ENCODE measurements at regions not wholly inside any gene's neighbourhood (a gene's known extent, or its start where the extent isn't known, plus 50 kb on each side); places are given as distances from the start of the nearest gene placed in this dataset.

DNA sequence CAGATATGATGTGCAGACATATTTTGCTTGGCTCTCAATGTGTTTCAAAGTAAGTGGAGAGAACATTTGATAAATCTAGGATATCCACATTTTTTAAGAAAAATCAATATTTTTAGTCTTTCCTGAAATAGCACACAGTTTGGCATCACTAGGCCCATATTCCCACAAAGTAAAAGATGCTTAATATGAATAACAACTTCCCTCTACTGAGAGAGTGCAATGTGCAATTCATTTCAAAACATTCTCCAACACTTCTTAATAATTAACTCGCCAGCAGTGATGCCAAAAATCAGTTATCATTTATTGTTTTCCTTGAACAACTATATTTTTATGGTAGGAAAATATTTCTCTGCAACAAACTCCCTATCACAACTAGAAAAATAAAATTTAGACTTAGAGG is 800.2 kb upstream of the MBL2 start:
- TF ChIP-seq CTCF (IDR thresholded peaks at IDR 0.05): no peak
- DNase-seq (no peak), ATAC-seq (ENCODE audit: low read depth) (no peak)
- intact Hi-C loops (cut with micrococcal nuclease): no loop called here
- no peaks in the 10 kb centered on the region for H3K4me1 Mint-ChIP-seq
- POLR2A ChIA-PET: no interaction called here
- no peaks in the 10 kb centered on the region for H3K9me3 Mint-ChIP-seq
- H3K27me3 Mint-ChIP-seq: no peaks in the 10 kb centered on the region
- H3K36me3 Mint-ChIP-seq (ENCODE audit: low read depth): no peaks in the 10 kb centered on the region
- CTCF ChIA-PET: no interaction called here
- H3K4me3 Mint-ChIP-seq: no peak overlapping the region
- no peak overlapping the region for H3K27ac Mint-ChIP-seq

DNA sequence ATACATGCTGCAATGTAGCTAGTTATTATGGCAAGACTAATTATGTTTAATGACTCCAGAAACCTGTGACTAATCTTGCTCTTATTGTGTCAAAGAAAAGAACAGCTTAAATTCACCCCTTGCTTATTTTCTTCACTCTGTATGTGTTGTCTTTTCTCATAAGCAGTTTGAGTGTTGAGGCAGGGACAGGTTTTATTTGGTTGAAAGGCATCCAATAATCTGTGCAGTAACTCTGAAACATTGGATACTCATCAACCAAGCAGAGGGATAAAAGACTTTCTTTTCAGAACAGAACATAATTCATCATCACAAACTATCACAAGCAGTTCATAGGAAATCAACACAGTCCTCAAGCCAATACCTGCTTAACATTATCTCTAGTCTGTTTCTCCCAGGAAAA is 797.6 kb upstream of the MBL2 start:
- Mint-ChIP-seq H3K9me3 (peaks cover 4% of the 10 kb centered on the region), H3K27me3 (no peaks in the 10 kb centered on the region), H3K4me1 (no peaks in the 10 kb centered on the region), H3K4me3 (no peak overlapping the region), H3K36me3 (ENCODE audit: low read depth) (no peaks in the 10 kb centered on the region), H3K27ac (no peak overlapping the region)
- no peak for TF ChIP-seq CTCF (IDR thresholded peaks at IDR 0.05)
- ATAC-seq (ENCODE audit: low read depth) (no peak), DNase-seq (no peak)
- intact Hi-C loops (cut with micrococcal nuclease): no loop called here
- ChIA-PET POLR2A (no interaction called here), CTCF (no interaction called here)

DNA sequence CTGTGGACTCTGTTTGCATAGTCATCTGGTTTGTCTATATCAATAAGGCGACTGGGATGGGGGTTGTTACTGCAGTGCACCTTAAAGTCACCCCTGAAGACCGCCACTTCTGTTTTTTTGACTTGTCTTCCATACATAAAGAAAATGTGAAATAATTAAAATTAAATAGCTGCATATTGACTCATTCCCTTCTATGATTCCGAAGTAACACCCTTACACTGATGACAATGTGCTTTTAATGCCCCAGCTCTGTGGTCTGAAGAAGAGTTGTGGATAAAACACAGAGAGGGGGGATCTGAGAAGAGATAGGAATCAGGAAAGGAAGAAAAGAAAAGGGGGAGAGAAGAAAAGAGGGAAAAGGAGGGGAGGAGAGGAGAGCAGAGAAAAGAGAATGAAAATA is 796.9 kb upstream of the MBL2 start:
- ChIA-PET POLR2A (no interaction called here), CTCF (no interaction called here)
- H3K27me3 Mint-ChIP-seq: no peaks in the 10 kb centered on the region
- H3K4me1 Mint-ChIP-seq: no peaks in the 10 kb centered on the region
- H3K36me3 Mint-ChIP-seq (ENCODE audit: low read depth): no peaks in the 10 kb centered on the region
- peaks cover 6% of the 10 kb centered on the region for H3K9me3 Mint-ChIP-seq
- H3K27ac Mint-ChIP-seq: no peak overlapping the region
- no peak for TF ChIP-seq CTCF (IDR thresholded peaks at IDR 0.05)
- DNase-seq: no peak
- ATAC-seq (ENCODE audit: low read depth): no peak
- H3K4me3 Mint-ChIP-seq: no peak overlapping the region
- intact Hi-C loops (cut with micrococcal nuclease): no loop called here

GRCh38 chr10:53548664-53549063 is 776.1 kb upstream of the MBL2 start:
- Mint-ChIP-seq H3K4me1 (no peaks in the 10 kb centered on the region), H3K4me3 (no peak overlapping the region), H3K9me3 (peaks cover 11% of the 10 kb centered on the region), H3K27ac (no peak overlapping the region), H3K27me3 (no peaks in the 10 kb centered on the region), H3K36me3 (ENCODE audit: low read depth) (no peaks in the 10 kb centered on the region)
- intact Hi-C loops (cut with micrococcal nuclease): no loop called here
- no peak for DNase-seq
- ATAC-seq (ENCODE audit: low read depth): no peak
- POLR2A ChIA-PET: no interaction called here
- no peak for TF ChIP-seq CTCF (IDR thresholded peaks at IDR 0.05)
- CTCF ChIA-PET: no interaction called here

GRCh38 chr10:53547364-53547763 is 774.8 kb upstream of the MBL2 start:
- ATAC-seq (ENCODE audit: low read depth) (no peak), DNase-seq (no peak)
- Mint-ChIP-seq H3K4me3 (no peak overlapping the region), H3K4me1 (no peaks in the 10 kb centered on the region), H3K27me3 (no peaks in the 10 kb centered on the region), H3K27ac (no peak overlapping the region), H3K9me3 (peaks cover 13% of the 10 kb centered on the region), H3K36me3 (ENCODE audit: low read depth) (no peaks in the 10 kb centered on the region)
- no peak for TF ChIP-seq CTCF (IDR thresholded peaks at IDR 0.05)
- ChIA-PET POLR2A (no interaction called here), CTCF (no interaction called here)
- intact Hi-C loops (cut with micrococcal nuclease): no loop called here

Data from activated B cell treated with CpG ODN at 0.5 μM for 24 hours (primary cell).